ENCODE measurements at regions not wholly inside any gene's neighbourhood (a gene's known extent, or its start where the extent isn't known, plus 50 kb on each side); places are given as distances from the start of the nearest gene placed in this dataset.

GRCh38 chr12:4203772-4204376, 69.7 kb upstream of the CCND2 start:
- no peaks in the 10 kb centered on the region for H3K79me2 ChIP-seq (ENCODE audit: control insufficient read depth, insufficient read depth, low read length, poor library complexity)
- H4K12ac ChIP-seq (ENCODE audit: low read depth, low read length): no peak overlapping the region
- no CpG with 5 or more reads among the region's 3 CpGs for WGBS (ENCODE audit: extremely low coverage, insufficient coverage, insufficient read length)
- peaks cover 5% of the 10 kb centered on the region for H3K9me3 ChIP-seq (ENCODE audit: insufficient read depth, low read depth, low read length)
- no peak overlapping the region for H4K8ac ChIP-seq (ENCODE audit: low read depth, low read length)
- H3K36me3 ChIP-seq (ENCODE audit: control insufficient read depth in 1 of 2, insufficient read depth in 2 of 2, low read length in 2 of 2): no peaks in the 10 kb centered on the region
- no peak overlapping the region for H3K4me3 ChIP-seq (ENCODE audit: low read depth, low read length)
- H2BK12ac ChIP-seq (ENCODE audit: low read length): no peak overlapping the region
- H3K14ac ChIP-seq (ENCODE audit: low read length): no peak overlapping the region
- no peak overlapping the region for H2AK5ac ChIP-seq (ENCODE audit: low read length)
- no peaks in the 10 kb centered on the region for H3K27me3 ChIP-seq (ENCODE audit: insufficient read depth, low read length)
- no peak overlapping the region for H3K4ac ChIP-seq (ENCODE audit: low read depth, low read length)
- H2AFZ ChIP-seq (ENCODE audit: insufficient read depth, low read length, poor library complexity): no peak overlapping the region
- H3K4me2 ChIP-seq (ENCODE audit: low read length): no peak overlapping the region
- H3K79me1 ChIP-seq (ENCODE audit: low read length): no peaks in the 10 kb centered on the region
- no peaks in the 10 kb centered on the region for H3K4me1 ChIP-seq (ENCODE audit: control insufficient read depth in 1 of 2, insufficient read depth in 2 of 2, low read length in 2 of 2)
- H3K18ac ChIP-seq (ENCODE audit: low read length): no peak overlapping the region
- no peak overlapping the region for H3K9ac ChIP-seq (ENCODE audit: low read length)
- no peak for DNase-seq
- H2BK5ac ChIP-seq (ENCODE audit: low read depth, low read length, poor library complexity): no peak overlapping the region
- H4K91ac ChIP-seq (ENCODE audit: low read depth, low read length): no peak overlapping the region
- H2BK120ac ChIP-seq (ENCODE audit: insufficient read depth, low read length, poor library complexity): no peak overlapping the region
- H3K27ac ChIP-seq (ENCODE audit: low read depth, low read length): no peak overlapping the region
- no peak overlapping the region for H3K23ac ChIP-seq (ENCODE audit: low read length)

- DNase-seq: no peak
- H2AK5ac ChIP-seq (ENCODE audit: low read length): no peak overlapping the region
- H3K27me3 ChIP-seq (ENCODE audit: insufficient read depth, low read length): no peaks in the 10 kb centered on the region
- H2BK12ac ChIP-seq (ENCODE audit: low read length): no peak overlapping the region
- no peak overlapping the region for H2BK5ac ChIP-seq (ENCODE audit: low read depth, low read length, poor library complexity)
- no peak overlapping the region for H2AFZ ChIP-seq (ENCODE audit: insufficient read depth, low read length, poor library complexity)
- H3K9ac ChIP-seq (ENCODE audit: low read length): no peak overlapping the region
- no peak overlapping the region for H3K4me2 ChIP-seq (ENCODE audit: low read length)
- H3K23ac ChIP-seq (ENCODE audit: low read length): no peak overlapping the region
- no peak overlapping the region for H4K91ac ChIP-seq (ENCODE audit: low read depth, low read length)
- no peaks in the 10 kb centered on the region for H3K4me1 ChIP-seq (ENCODE audit: control insufficient read depth in 1 of 2, insufficient read depth in 2 of 2, low read length in 2 of 2)
- no CpG with 5 or more reads among the region's 5 CpGs for WGBS (ENCODE audit: extremely low coverage, insufficient coverage, insufficient read length)
- H3K9me3 ChIP-seq (ENCODE audit: insufficient read depth, low read depth, low read length): peaks cover 5% of the 10 kb centered on the region
- H3K4ac ChIP-seq (ENCODE audit: low read depth, low read length): no peak overlapping the region
- no peak overlapping the region for H3K14ac ChIP-seq (ENCODE audit: low read length)
- no peak overlapping the region for H4K8ac ChIP-seq (ENCODE audit: low read depth, low read length)
- no peak overlapping the region for H3K27ac ChIP-seq (ENCODE audit: low read depth, low read length)
- no peak overlapping the region for H3K18ac ChIP-seq (ENCODE audit: low read length)
- H3K79me2 ChIP-seq (ENCODE audit: control insufficient read depth, insufficient read depth, low read length, poor library complexity): no peaks in the 10 kb centered on the region
- H3K79me1 ChIP-seq (ENCODE audit: low read length): no peaks in the 10 kb centered on the region
- no peak overlapping the region for H3K4me3 ChIP-seq (ENCODE audit: low read depth, low read length)
- H2BK120ac ChIP-seq (ENCODE audit: insufficient read depth, low read length, poor library complexity): no peak overlapping the region
- H3K36me3 ChIP-seq (ENCODE audit: control insufficient read depth in 1 of 2, insufficient read depth in 2 of 2, low read length in 2 of 2): no peaks in the 10 kb centered on the region
- H4K12ac ChIP-seq (ENCODE audit: low read depth, low read length): no peak overlapping the region
These were observed 70.6 kb upstream of the CCND2 start for GRCh38 chr12:4202918-4203317.

- H3K27ac ChIP-seq (ENCODE audit: low read depth, low read length): no peak overlapping the region
- no peak overlapping the region for H3K4me2 ChIP-seq (ENCODE audit: low read length)
- H3K14ac ChIP-seq (ENCODE audit: low read length): no peak overlapping the region
- H4K12ac ChIP-seq (ENCODE audit: low read depth, low read length): no peak overlapping the region
- H3K4me3 ChIP-seq (ENCODE audit: low read depth, low read length): no peak overlapping the region
- no peak overlapping the region for H4K8ac ChIP-seq (ENCODE audit: low read depth, low read length)
- no peak overlapping the region for H2BK12ac ChIP-seq (ENCODE audit: low read length)
- no peaks in the 10 kb centered on the region for H3K79me2 ChIP-seq (ENCODE audit: control insufficient read depth, insufficient read depth, low read length, poor library complexity)
- no peaks in the 10 kb centered on the region for H3K27me3 ChIP-seq (ENCODE audit: insufficient read depth, low read length)
- no peak overlapping the region for H2BK120ac ChIP-seq (ENCODE audit: insufficient read depth, low read length, poor library complexity)
- no peak for DNase-seq
- no peak overlapping the region for H2AK5ac ChIP-seq (ENCODE audit: low read length)
- no peak overlapping the region for H3K23ac ChIP-seq (ENCODE audit: low read length)
- WGBS (ENCODE audit: extremely low coverage, insufficient coverage, insufficient read length): no CpG with 5 or more reads among the region's 7 CpGs
- no peak overlapping the region for H3K18ac ChIP-seq (ENCODE audit: low read length)
- no peaks in the 10 kb centered on the region for H3K79me1 ChIP-seq (ENCODE audit: low read length)
- H4K91ac ChIP-seq (ENCODE audit: low read depth, low read length): no peak overlapping the region
- H3K4ac ChIP-seq (ENCODE audit: low read depth, low read length): no peak overlapping the region
- peaks cover 5% of the 10 kb centered on the region for H3K9me3 ChIP-seq (ENCODE audit: insufficient read depth, low read depth, low read length)
- H2BK5ac ChIP-seq (ENCODE audit: low read depth, low read length, poor library complexity): no peak overlapping the region
- H3K4me1 ChIP-seq (ENCODE audit: control insufficient read depth in 1 of 2, insufficient read depth in 2 of 2, low read length in 2 of 2): no peaks in the 10 kb centered on the region
- no peak overlapping the region for H3K9ac ChIP-seq (ENCODE audit: low read length)
- no peaks in the 10 kb centered on the region for H3K36me3 ChIP-seq (ENCODE audit: control insufficient read depth in 1 of 2, insufficient read depth in 2 of 2, low read length in 2 of 2)
- no peak overlapping the region for H2AFZ ChIP-seq (ENCODE audit: insufficient read depth, low read length, poor library complexity)
These were observed 71.1 kb upstream of the CCND2 start for GRCh38 chr12:4202487-4202886.

- Histone ChIP-seq H3K36me3 (ENCODE audit: control insufficient read depth in 1 of 2, insufficient read depth in 2 of 2, low read length in 2 of 2) (no peaks in the 10 kb centered on the region), H2AK5ac (ENCODE audit: low read length) (no peak overlapping the region), H3K27ac (ENCODE audit: low read depth, low read length) (no peak overlapping the region), H3K4me1 (ENCODE audit: control insufficient read depth in 1 of 2, insufficient read depth in 2 of 2, low read length in 2 of 2) (no peaks in the 10 kb centered on the region), H4K12ac (ENCODE audit: low read depth, low read length) (no peak overlapping the region), H3K14ac (ENCODE audit: low read length) (no peak overlapping the region), H4K8ac (ENCODE audit: low read depth, low read length) (no peak overlapping the region), H2BK12ac (ENCODE audit: low read length) (no peak overlapping the region), H3K9ac (ENCODE audit: low read length) (no peak overlapping the region), H3K18ac (ENCODE audit: low read length) (no peak overlapping the region), H3K4me2 (ENCODE audit: low read length) (no peak overlapping the region), H3K79me2 (ENCODE audit: control insufficient read depth, insufficient read depth, low read length, poor library complexity) (no peaks in the 10 kb centered on the region), H2BK120ac (ENCODE audit: insufficient read depth, low read length, poor library complexity) (no peak overlapping the region), H3K23ac (ENCODE audit: low read length) (no peak overlapping the region), H4K91ac (ENCODE audit: low read depth, low read length) (no peak overlapping the region), H2BK5ac (ENCODE audit: low read depth, low read length, poor library complexity) (no peak overlapping the region), H2AFZ (ENCODE audit: insufficient read depth, low read length, poor library complexity) (no peak overlapping the region), H3K4ac (ENCODE audit: low read depth, low read length) (no peak overlapping the region), H3K27me3 (ENCODE audit: insufficient read depth, low read length) (no peaks in the 10 kb centered on the region), H3K4me3 (ENCODE audit: low read depth, low read length) (no peak overlapping the region), H3K79me1 (ENCODE audit: low read length) (no peaks in the 10 kb centered on the region), H3K9me3 (ENCODE audit: insufficient read depth, low read depth, low read length) (peaks cover 5% of the 10 kb centered on the region)
- WGBS (ENCODE audit: extremely low coverage, insufficient coverage, insufficient read length): no CpG with 5 or more reads among the region's 13 CpGs
- no peak for DNase-seq
These were observed 72.0 kb upstream of the CCND2 start for GRCh38 chr12:4201333-4202100.
